Choroid plexus epithelial cell (primary cell): ENCODE measurements at regions not wholly inside any gene's neighbourhood (a gene's known extent, or its start where the extent isn't known, plus 50 kb on each side); places are given as distances from the start of the nearest gene placed in this dataset.
"Not testable (repeated sequence)": the region's sequence is repeated elsewhere in the genome, so short reads cannot be mapped to it uniquely, and the experiment has no call there.

ENCODE experiments used
- DNase-seq: peaks from one replicate; pipeline ENCODE4 v3.0.0-alpha.2; 2010; ENCODE audit warnings: low read depth
- H3K4me3 ChIP-seq: 2 replicates; pipeline ENCODE4 v1.5.1; 2011; ENCODE audit warnings: low read depth, mild to moderate bottlenecking, control low read depth, low read length, moderate library complexity
- CTCF ChIP-seq: conservative IDR thresholded peaks from 2 replicates; pipeline ENCODE4 v1.5.1; 2011; ENCODE audit warnings: low read depth, mild to moderate bottlenecking, control low read depth, inconsistent platforms, low read length, moderate library complexity

- H3K4me3 ChIP-seq: no peak overlapping the region
- peak; percentile 48 for DNase-seq
- no peak for TF ChIP-seq CTCF
Observed at GRCh38 chr12:127170226-127171180, 1096.5 kb upstream of the TMEM132C start.

DNA sequence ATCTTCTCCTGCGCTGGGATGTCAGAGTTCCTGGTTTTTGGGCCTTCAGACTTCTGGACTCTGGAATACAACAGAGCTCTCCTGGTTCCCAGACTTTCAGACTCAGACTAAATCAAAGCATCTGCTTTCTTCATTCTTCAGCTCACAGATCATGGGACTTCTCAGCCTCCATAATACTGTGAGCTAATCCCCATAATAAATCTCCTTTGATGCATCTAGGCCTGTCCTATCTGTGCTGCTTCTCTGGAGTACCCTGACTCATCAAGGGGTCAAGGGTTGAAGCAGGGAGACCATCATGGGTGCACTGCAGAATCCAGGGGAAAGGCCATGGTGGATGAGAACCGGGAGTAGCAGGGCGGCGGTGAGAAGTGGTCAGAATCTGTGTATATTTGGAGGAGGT is 1094.1 kb upstream of the TMEM132C start:
- no peak for DNase-seq
- no peak overlapping the region for H3K4me3 ChIP-seq
- TF ChIP-seq CTCF: no peak

DNA sequence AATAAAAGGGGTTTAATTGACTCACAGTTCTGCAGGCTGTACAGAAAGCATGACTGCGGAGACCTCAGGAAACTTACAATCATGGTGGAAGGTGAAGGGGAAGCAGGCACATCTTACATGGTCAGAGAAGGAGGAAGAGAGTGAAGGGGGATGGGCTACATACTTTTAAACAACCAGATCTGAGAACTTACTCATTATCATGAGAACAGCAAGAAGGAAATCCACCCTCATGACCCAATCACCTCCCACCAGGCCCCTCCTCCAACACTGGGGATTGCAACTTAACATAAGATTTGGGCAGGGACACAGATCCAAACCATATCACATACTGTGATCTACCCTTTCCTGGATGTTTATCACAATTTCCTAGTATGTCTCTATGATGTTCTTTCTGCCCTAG is 1093.0 kb upstream of the TMEM132C start:
- DNase-seq, H3K4me3 ChIP-seq: not testable (repeated sequence)

DNA sequence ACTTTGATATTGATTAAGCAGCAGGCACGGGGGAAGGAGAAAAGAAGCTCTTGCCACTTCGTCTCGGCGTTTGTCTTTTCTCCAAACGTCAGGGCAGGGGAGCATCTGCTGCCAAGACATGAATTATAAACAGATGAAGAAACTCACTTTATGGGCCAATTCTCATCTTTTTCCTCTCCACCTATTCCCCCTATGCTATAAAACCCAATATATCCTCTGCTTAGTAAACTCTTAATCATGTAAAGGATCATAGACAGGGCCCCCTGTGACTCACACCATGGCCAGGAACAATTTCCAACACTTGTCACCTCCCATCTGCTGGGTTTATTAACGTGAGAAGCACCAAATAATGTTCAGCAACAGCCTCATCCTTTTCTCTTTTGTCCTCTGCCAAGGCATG is 1092.1 kb upstream of the TMEM132C start:
- no peak for TF ChIP-seq CTCF
- no peak for DNase-seq
- H3K4me3 ChIP-seq: no peak overlapping the region

- no peak for DNase-seq
- no peak for TF ChIP-seq CTCF
- H3K4me3 ChIP-seq: no peak overlapping the region
Observed at GRCh38 chr12:127175361-127175760, 1091.6 kb upstream of the TMEM132C start.

DNA sequence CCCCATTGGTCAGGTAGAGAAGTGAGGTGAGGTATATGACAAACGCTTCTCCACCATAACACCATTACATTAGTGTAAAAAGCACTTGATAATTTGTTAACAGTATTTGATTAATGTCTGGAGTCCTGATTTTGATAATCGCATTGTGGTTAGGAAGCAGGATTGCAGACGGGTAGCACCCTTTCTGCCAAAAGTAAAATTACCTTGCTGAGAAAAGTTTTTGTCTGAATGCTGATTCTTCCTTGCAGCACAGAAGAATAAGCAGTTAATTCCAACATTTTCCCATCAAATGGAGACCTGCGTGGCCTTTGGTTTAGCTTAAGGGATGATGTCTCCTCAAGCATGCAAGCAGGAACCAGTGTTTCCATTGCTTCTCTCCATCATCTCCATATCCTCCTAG is 1090.2 kb upstream of the TMEM132C start:
- TF ChIP-seq CTCF: no peak
- DNase-seq: no peak
- H3K4me3 ChIP-seq: no peak overlapping the region

- H3K4me3 ChIP-seq: no peak overlapping the region
- TF ChIP-seq CTCF: no peak
Observed at GRCh38 chr12:127178052-127178451, 1088.9 kb upstream of the TMEM132C start.

More at GRCh38 chr12:127178052-127178451, 1088.9 kb upstream of the TMEM132C start:
- DNase-seq: no peak
